NB4 (cell line): ENCODE measurements at regions not wholly inside any gene's neighbourhood (a gene's known extent, or its start where the extent isn't known, plus 50 kb on each side); places are given as distances from the start of the nearest gene placed in this dataset.

Experiments
- TF ChIP-seq, protein P1 (sequence below): IDR thresholded peaks from one replicate; pipeline ENCODE4 v1.5.1; 2012; ENCODE audit warnings: low read depth, low read length
- TF ChIP-seq, protein P2 (sequence below): IDR thresholded peaks from 2 replicates; pipeline ENCODE4 v1.6.1; 2011; ENCODE audit warnings: low read depth, low read length

DNA sequence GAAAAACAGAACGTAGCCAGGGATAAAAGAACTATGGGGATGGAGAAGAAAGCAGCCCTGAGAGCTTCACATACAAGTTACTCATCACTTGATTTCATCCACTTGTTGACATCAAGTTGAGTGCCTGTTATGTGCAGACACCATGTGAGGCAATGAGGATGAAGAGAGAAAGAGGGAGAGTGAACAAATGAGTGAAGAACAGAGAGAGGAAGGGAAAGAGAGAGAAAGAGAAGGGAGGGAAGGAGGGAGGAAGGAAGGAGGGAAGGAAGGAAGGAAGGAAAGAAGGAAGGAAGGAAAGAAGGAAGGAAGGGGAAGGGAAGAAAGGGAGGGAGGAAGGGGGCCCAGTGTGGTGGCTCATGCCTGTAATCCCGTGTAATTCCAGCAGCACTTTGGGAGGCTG is 72.3 kb upstream of the SMAD3 start:
- TF ChIP-seq, protein P1, sequence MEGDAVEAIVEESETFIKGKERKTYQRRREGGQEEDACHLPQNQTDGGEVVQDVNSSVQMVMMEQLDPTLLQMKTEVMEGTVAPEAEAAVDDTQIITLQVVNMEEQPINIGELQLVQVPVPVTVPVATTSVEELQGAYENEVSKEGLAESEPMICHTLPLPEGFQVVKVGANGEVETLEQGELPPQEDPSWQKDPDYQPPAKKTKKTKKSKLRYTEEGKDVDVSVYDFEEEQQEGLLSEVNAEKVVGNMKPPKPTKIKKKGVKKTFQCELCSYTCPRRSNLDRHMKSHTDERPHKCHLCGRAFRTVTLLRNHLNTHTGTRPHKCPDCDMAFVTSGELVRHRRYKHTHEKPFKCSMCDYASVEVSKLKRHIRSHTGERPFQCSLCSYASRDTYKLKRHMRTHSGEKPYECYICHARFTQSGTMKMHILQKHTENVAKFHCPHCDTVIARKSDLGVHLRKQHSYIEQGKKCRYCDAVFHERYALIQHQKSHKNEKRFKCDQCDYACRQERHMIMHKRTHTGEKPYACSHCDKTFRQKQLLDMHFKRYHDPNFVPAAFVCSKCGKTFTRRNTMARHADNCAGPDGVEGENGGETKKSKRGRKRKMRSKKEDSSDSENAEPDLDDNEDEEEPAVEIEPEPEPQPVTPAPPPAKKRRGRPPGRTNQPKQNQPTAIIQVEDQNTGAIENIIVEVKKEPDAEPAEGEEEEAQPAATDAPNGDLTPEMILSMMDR: no peak
- TF ChIP-seq, protein P2, sequence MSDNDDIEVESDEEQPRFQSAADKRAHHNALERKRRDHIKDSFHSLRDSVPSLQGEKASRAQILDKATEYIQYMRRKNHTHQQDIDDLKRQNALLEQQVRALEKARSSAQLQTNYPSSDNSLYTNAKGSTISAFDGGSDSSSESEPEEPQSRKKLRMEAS: no peak
